ENCODE measurements at regions not wholly inside any gene's neighbourhood (a gene's known extent, or its start where the extent isn't known, plus 50 kb on each side); places are given as distances from the start of the nearest gene placed in this dataset.

GRCh38 chr11:87840786-87841185 lies 334.5 kb downstream of the RAB38 start:
- no peaks in the 10 kb centered on the region for H3K9me3 ChIP-seq
- 63 to 64% methylated on average over 1 of the region's 1 CpG for WGBS, 2 donors

GRCh38 chr11:87832211-87832610 lies 343.0 kb downstream of the RAB38 start:
- no peaks in the 10 kb centered on the region for H3K36me3 ChIP-seq (replicated peaks in 1 of 2; ENCODE audit: insufficient read depth in 1 of 2, low read depth in 2 of 2)
- WGBS, 2 donors = 41 to 46% methylated on average over 5 of the region's 5 CpGs
- DNase-seq = no peak

More at GRCh38 chr11:87840786-87841185, 334.5 kb downstream of the RAB38 start:
- Histone ChIP-seq H3K27me3 (no peaks in the 10 kb centered on the region), H3K4me1 (no peaks in the 10 kb centered on the region), H3K27ac (no peak overlapping the region), H3K4me3 (no peak overlapping the region), H3K36me3 (replicated peaks in 1 of 2; ENCODE audit: insufficient read depth in 1 of 2, low read depth in 2 of 2) (no peaks in the 10 kb centered on the region)
- DNase-seq (no peak), ATAC-seq (no peak)
- TF ChIP-seq CTCF (IDR thresholded peaks at IDR 0.05) (no peak), POLR2A (IDR thresholded peaks at IDR 0.05) (no peak)
- intact Hi-C loops (cut with DNase I) = no loop called here

GRCh38 chr11:87820011-87820410 lies 355.2 kb downstream of the RAB38 start:
- no peak overlapping the region for H3K4me3 ChIP-seq
- H3K36me3 ChIP-seq (replicated peaks in 1 of 2; ENCODE audit: insufficient read depth in 1 of 2, low read depth in 2 of 2) = no peaks in the 10 kb centered on the region
- intact Hi-C loops (cut with DNase I) = no loop called here
- 19 to 22% methylated on average over 3 of the region's 3 CpGs for WGBS, 2 donors
- H3K27ac ChIP-seq = no peak overlapping the region
- no peaks in the 10 kb centered on the region for H3K4me1 ChIP-seq
- no peak for DNase-seq
- ATAC-seq = no peak
- TF ChIP-seq POLR2A (IDR thresholded peaks at IDR 0.05) (no peak), CTCF (IDR thresholded peaks at IDR 0.05) (no peak)
- H3K9me3 ChIP-seq = no peaks in the 10 kb centered on the region
- H3K27me3 ChIP-seq = no peaks in the 10 kb centered on the region

More at GRCh38 chr11:87832211-87832610, 343.0 kb downstream of the RAB38 start:
- Histone ChIP-seq H3K27me3 (no peaks in the 10 kb centered on the region), H3K4me1 (no peaks in the 10 kb centered on the region), H3K4me3 (no peak overlapping the region), H3K9me3 (no peaks in the 10 kb centered on the region), H3K27ac (no peak overlapping the region)
- intact Hi-C loops (cut with DNase I) = no loop called here
- TF ChIP-seq POLR2A (IDR thresholded peaks at IDR 0.05) (no peak), CTCF (IDR thresholded peaks at IDR 0.05) (no peak)
- no peak for ATAC-seq

- H3K4me3 ChIP-seq = no peak overlapping the region
- intact Hi-C loops (cut with DNase I) = no loop called here
- DNase-seq = no peak
Observed at GRCh38 chr11:87819151-87819550, 356.1 kb downstream of the RAB38 start.

More at GRCh38 chr11:87819151-87819550, 356.1 kb downstream of the RAB38 start:
- Histone ChIP-seq H3K9me3 (no peaks in the 10 kb centered on the region), H3K27ac (no peak overlapping the region), H3K27me3 (no peaks in the 10 kb centered on the region), H3K36me3 (replicated peaks in 1 of 2; ENCODE audit: insufficient read depth in 1 of 2, low read depth in 2 of 2) (no peaks in the 10 kb centered on the region), H3K4me1 (no peaks in the 10 kb centered on the region)
- no peak for TF ChIP-seq CTCF (IDR thresholded peaks at IDR 0.05)
- TF ChIP-seq POLR2A (IDR thresholded peaks at IDR 0.05) = no peak
- 4 to 13% methylated on average over 1 of the region's 1 CpG for WGBS, 2 donors
- ATAC-seq = no peak
